Tibial nerve (tissue), 4 donors: ENCODE measurements at regions not wholly inside any gene's neighbourhood (a gene's known extent, or its start where the extent isn't known, plus 50 kb on each side); places are given as distances from the start of the nearest gene placed in this dataset.

Source experiments
- EP300 ChIP-seq, 2 donors: sonication (generic); formaldehyde crosslinking; IDR thresholded peaks; one replicate each; pipeline ENCODE4 v1.6.1; 2017; ENCODE audit warnings: antibody characterized with exemption in 2 of 2, mild to moderate bottlenecking in 1 of 2
- POLR2A ChIP-seq, 2 donors: fragments of 450-650 bp; IDR thresholded peaks; one replicate each; pipeline ENCODE4 v1.6.1; 2017; ENCODE audit warnings: antibody characterized with exemption in 2 of 2, mild to moderate bottlenecking in 2 of 2, moderate library complexity in 2 of 2
- TF ChIP-seq, protein P1 (sequence below), 5 experiments: fragments of 200-600 bp in 3 of 5; fragments of 450-650 bp in 2 of 5; sonication (generic) in 3 of 5; IDR thresholded peaks; one replicate each; pipeline ENCODE4 v1.5.1; 2016 to 2019; ENCODE audit warnings: antibody characterized with exemption in 5 of 5, mild to moderate bottlenecking in 3 of 5, moderate library complexity in 2 of 5

DNA sequence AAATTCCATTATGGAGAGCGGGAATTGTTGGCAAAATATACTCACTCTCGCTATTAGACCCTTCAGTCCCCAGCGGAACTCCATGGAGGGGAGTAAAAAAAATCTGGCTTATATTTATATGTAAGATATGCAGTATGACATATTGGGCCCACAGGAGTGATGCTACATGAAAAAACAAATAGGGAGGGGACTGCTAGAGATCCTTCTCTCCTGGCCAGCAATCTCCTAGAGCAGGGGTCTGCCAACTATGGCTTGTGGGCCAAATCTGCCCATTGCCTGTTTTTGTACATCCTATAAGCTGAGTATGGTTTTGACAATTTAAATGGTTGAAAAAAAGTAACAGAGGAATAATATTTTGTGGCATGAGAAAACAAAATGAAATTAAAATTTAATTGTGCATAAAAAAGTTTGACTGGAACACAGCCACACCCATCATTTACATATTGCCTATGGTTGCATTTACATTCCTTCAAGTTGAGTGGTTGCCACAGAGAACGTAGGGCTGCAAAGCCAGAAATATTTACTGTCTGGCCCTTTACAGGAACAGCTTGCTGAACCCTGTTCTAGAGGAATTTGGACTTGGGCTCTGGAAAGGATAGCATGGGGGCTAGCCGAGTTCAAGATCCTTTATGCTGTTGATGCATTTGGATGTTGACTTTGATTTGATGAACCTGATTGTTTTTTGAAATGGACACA, 197.3 kb upstream of the CLINT1 start:
- TF ChIP-seq EP300 (IDR thresholded peaks at IDR 0.05) (no peak), POLR2A (IDR thresholded peaks at IDR 0.05) (no peak)
- TF ChIP-seq, protein P1, sequence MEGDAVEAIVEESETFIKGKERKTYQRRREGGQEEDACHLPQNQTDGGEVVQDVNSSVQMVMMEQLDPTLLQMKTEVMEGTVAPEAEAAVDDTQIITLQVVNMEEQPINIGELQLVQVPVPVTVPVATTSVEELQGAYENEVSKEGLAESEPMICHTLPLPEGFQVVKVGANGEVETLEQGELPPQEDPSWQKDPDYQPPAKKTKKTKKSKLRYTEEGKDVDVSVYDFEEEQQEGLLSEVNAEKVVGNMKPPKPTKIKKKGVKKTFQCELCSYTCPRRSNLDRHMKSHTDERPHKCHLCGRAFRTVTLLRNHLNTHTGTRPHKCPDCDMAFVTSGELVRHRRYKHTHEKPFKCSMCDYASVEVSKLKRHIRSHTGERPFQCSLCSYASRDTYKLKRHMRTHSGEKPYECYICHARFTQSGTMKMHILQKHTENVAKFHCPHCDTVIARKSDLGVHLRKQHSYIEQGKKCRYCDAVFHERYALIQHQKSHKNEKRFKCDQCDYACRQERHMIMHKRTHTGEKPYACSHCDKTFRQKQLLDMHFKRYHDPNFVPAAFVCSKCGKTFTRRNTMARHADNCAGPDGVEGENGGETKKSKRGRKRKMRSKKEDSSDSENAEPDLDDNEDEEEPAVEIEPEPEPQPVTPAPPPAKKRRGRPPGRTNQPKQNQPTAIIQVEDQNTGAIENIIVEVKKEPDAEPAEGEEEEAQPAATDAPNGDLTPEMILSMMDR (IDR thresholded peaks at IDR 0.05), result no peak
